ENCODE measurements at regions not wholly inside any gene's neighbourhood (a gene's known extent, or its start where the extent isn't known, plus 50 kb on each side); places are given as distances from the start of the nearest gene placed in this dataset.

DNA sequence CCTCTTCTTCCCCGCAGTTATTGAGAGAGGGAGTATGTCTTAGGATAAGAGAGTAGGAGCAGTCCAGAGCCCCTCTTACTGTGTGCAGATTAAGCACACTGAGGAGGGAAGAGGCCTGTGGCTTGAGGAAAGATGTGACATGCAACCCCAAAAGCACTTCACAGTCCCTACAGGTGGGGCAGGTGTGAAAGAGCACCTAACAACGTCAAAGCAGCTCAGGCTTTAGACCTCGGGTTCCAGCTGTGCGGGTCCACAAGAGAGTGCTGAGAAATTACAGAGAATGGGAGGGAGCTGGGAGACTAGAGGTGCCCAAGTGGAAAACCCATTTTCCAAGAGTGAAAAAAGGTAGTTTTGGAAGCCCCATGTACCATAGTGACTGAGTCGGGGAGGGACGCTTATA, 127.6 kb downstream of the SLC25A47 start:
- no peak overlapping the region for H2AFZ ChIP-seq (ENCODE audit: low read length, unreplicated experiment)
- no peaks in the 10 kb centered on the region for H3K36me3 ChIP-seq (ENCODE audit: insufficient read depth, low read length)
- H3K27ac ChIP-seq (ENCODE audit: low read depth, low read length) = no peak overlapping the region
- no peaks in the 10 kb centered on the region for H3K4me1 ChIP-seq (ENCODE audit: control insufficient read depth, insufficient read depth, low read length, unreplicated experiment)
- no peaks in the 10 kb centered on the region for H3K79me2 ChIP-seq (ENCODE audit: control insufficient read depth, insufficient read depth, low read length, unreplicated experiment)
- H3K27me3 ChIP-seq (ENCODE audit: insufficient read depth, low read length) = no peaks in the 10 kb centered on the region
- no peak overlapping the region for H3K4me3 ChIP-seq (ENCODE audit: low read depth, low read length)

DNA sequence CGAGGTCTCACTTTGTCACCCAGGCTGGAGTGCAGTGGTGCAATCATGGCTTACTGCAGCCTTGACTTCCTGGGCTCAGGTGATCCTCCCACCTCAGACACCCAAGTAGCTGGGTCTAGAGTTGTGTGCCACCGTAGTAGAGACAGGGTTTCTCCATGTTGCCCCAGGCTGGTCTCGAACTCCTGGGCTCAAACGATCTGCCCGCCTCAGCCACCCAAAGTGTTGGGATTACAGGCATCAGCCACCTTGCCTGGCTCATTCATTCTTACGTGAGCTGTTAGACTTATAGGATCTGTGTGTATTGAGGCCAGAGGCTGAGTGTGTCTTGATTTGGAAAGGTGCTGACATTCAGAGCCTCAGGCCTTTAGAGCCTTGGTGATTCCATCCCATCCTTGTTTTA, 128.1 kb downstream of the SLC25A47 start:
- Histone ChIP-seq H3K27me3 (ENCODE audit: insufficient read depth, low read length) (no peaks in the 10 kb centered on the region), H3K4me1 (ENCODE audit: control insufficient read depth, insufficient read depth, low read length, unreplicated experiment) (no peaks in the 10 kb centered on the region), H2AFZ (ENCODE audit: low read length, unreplicated experiment) (no peak overlapping the region), H3K27ac (ENCODE audit: low read depth, low read length) (no peak overlapping the region), H3K36me3 (ENCODE audit: insufficient read depth, low read length) (no peaks in the 10 kb centered on the region), H3K4me3 (ENCODE audit: low read depth, low read length) (no peak overlapping the region), H3K79me2 (ENCODE audit: control insufficient read depth, insufficient read depth, low read length, unreplicated experiment) (no peaks in the 10 kb centered on the region)

DNA sequence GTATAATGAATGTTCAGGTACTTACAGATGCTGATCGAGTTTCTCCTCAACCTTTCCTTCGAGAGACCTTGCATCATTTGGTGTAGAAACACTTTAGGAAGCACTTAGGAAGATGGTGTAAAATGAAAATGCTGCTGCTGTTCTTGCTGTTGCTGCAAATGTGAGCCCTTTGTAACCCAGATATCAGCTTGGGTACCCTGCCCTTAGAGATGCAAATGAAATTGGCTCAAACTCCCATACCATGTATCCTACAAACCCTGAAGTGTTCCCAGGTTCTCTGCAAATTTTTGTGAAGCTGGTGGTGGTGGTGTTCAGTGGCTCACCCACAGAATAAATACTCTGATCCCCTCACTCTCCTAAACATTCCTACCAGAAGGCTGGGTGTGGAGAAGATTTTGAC, 130.8 kb downstream of the SLC25A47 start:
- Histone ChIP-seq H3K27me3 (ENCODE audit: insufficient read depth, low read length) (no peaks in the 10 kb centered on the region), H3K79me2 (ENCODE audit: control insufficient read depth, insufficient read depth, low read length, unreplicated experiment) (no peaks in the 10 kb centered on the region), H3K27ac (ENCODE audit: low read depth, low read length) (no peak overlapping the region), H3K4me1 (ENCODE audit: control insufficient read depth, insufficient read depth, low read length, unreplicated experiment) (no peaks in the 10 kb centered on the region), H3K36me3 (ENCODE audit: insufficient read depth, low read length) (no peaks in the 10 kb centered on the region), H3K4me3 (ENCODE audit: low read depth, low read length) (no peak overlapping the region), H2AFZ (ENCODE audit: low read length, unreplicated experiment) (no peak overlapping the region)

DNA sequence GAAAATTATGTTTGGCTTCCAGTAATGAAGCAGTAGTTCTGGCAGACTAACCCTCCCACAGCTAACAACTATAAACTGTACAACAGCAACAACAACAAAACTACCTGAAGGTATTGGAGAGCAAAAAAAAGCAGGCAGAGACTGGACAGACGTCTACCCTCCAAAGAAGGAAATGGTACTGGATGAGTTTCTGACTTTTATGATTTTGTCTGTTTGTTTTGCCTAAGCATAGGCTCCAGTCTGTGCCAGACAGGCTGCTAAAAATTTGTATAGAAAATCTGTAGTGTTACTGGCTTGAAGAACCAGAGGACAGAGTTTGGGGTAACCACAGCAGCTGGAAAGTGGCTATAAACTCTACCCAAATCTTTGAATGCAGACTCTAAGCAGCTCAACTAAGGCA, 131.3 kb downstream of the SLC25A47 start:
- no peaks in the 10 kb centered on the region for H3K79me2 ChIP-seq (ENCODE audit: control insufficient read depth, insufficient read depth, low read length, unreplicated experiment)
- no peak overlapping the region for H3K4me3 ChIP-seq (ENCODE audit: low read depth, low read length)
- H3K27me3 ChIP-seq (ENCODE audit: insufficient read depth, low read length) = no peaks in the 10 kb centered on the region
- no peaks in the 10 kb centered on the region for H3K36me3 ChIP-seq (ENCODE audit: insufficient read depth, low read length)
- no peaks in the 10 kb centered on the region for H3K4me1 ChIP-seq (ENCODE audit: control insufficient read depth, insufficient read depth, low read length, unreplicated experiment)
- no peak overlapping the region for H3K27ac ChIP-seq (ENCODE audit: low read depth, low read length)
- no peak overlapping the region for H2AFZ ChIP-seq (ENCODE audit: low read length, unreplicated experiment)

DNA sequence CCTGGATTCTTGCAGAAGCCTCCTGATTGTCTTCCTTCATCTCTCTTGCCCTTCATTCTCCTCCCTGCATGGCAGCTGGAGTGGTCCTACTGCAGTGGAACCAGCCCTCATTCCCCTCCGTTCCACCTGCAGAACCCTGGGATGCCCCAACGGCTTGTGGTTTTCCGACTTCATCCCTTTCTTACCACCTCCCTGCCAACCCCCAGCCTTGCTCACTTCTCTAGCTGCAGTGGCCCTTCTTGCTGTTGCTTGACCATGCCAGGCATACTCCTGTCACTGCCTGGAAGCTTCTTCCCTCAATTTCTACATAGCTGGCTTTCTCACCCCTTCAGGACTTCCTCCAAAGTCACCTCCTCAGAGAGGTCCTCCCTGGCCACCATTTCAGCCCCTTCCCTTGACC, 123.3 kb downstream of the BEGAIN start:
- no peaks in the 10 kb centered on the region for H3K36me3 ChIP-seq (ENCODE audit: insufficient read depth, low read length)
- no peaks in the 10 kb centered on the region for H3K79me2 ChIP-seq (ENCODE audit: control insufficient read depth, insufficient read depth, low read length, unreplicated experiment)
- no peak overlapping the region for H2AFZ ChIP-seq (ENCODE audit: low read length, unreplicated experiment)
- H3K27me3 ChIP-seq (ENCODE audit: insufficient read depth, low read length) = no peaks in the 10 kb centered on the region; the same call in 1 of the 2 replicates
- no peak overlapping the region for H3K27ac ChIP-seq (ENCODE audit: low read depth, low read length)
- no peak overlapping the region for H3K4me3 ChIP-seq (ENCODE audit: low read depth, low read length)
- H3K4me1 ChIP-seq (ENCODE audit: control insufficient read depth, insufficient read depth, low read length, unreplicated experiment) = no peaks in the 10 kb centered on the region

DNA sequence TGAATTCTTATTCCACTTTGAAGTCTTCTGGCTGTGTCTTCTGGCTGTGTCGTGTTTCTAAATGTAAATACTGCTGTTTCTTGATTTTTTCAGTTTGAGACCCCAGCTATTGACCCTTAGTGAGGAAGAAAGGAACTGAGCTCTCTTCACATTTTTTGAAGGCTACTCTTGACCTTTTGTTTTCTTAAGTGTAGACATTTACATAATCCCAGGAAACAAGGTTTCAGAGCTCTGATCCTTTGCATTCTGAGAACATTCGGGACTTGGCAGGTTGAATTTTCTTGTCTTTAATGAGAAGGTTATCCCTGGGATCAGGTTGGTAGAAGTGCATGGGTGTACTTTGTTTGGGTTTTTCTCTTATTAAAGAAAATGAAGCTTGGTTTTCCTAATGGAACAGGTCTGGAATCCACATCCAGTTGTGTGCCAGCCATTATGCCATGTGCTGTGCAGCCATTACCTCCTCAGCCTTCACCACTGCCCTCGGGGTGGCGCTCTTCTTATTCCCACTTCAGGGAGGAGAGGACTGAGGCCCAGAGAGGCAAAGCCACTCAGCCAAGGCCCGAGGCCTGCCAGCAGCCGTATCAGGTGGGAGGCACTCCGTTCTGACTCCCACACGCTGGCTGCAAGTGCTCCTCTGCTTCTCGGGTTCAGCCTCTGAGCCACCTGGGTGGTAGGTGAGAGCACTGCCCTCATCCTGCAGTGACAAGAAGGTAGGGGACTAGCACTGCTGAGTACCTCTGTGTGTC, 120.9 kb downstream of the BEGAIN start:
- H3K27ac ChIP-seq (ENCODE audit: low read depth, low read length) = no peak overlapping the region
- no peaks in the 10 kb centered on the region for H3K36me3 ChIP-seq (ENCODE audit: insufficient read depth, low read length)
- no peak overlapping the region for H2AFZ ChIP-seq (ENCODE audit: low read length, unreplicated experiment)
- H3K79me2 ChIP-seq (ENCODE audit: control insufficient read depth, insufficient read depth, low read length, unreplicated experiment) = no peaks in the 10 kb centered on the region
- H3K27me3 ChIP-seq (ENCODE audit: insufficient read depth, low read length) = no peaks in the 10 kb centered on the region; the same call in 1 of the 2 replicates
- no peak overlapping the region for H3K4me3 ChIP-seq (ENCODE audit: low read depth, low read length)
- H3K4me1 ChIP-seq (ENCODE audit: control insufficient read depth, insufficient read depth, low read length, unreplicated experiment) = no peaks in the 10 kb centered on the region

DNA sequence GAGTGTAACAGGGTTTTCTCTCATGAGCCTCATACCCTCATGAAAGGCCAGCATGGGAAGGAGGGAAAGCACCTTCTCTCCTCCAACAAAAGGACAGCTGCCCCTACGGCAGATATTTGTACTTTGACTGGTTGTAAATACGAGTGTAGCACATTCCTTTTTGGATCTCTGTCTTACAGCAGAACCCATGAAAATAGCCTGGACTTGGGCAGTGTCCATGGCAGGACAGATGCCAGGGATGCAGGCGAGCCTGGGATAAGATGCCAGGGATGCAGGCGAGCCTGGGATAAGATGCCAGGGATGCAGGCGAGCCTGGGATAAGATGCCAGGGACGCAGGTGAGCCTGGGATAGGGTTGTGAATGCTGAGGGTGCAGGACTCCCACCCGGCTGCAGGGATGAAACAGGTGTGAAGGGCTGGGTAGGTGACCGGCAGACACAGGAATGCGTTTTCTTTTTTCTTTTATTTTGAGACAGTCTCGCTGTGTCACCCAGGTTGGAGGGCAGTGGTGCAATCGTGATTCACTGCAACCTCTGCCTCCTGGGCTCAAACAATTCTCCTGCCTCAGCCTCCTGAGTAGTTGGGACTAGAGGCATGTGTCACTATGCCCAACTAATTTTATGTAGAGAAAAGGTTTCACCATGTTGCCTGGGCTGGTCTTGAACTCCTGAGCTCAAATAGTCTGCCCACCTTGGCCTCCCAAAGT, 120.0 kb downstream of the BEGAIN start:
- Histone ChIP-seq H3K36me3 (ENCODE audit: insufficient read depth, low read length) (no peaks in the 10 kb centered on the region), H3K4me3 (ENCODE audit: low read depth, low read length) (no peak overlapping the region), H3K27ac (ENCODE audit: low read depth, low read length) (no peak overlapping the region), H2AFZ (ENCODE audit: low read length, unreplicated experiment) (no peak overlapping the region), H3K79me2 (ENCODE audit: control insufficient read depth, insufficient read depth, low read length, unreplicated experiment) (no peaks in the 10 kb centered on the region), H3K4me1 (ENCODE audit: control insufficient read depth, insufficient read depth, low read length, unreplicated experiment) (no peaks in the 10 kb centered on the region), H3K27me3 (ENCODE audit: insufficient read depth, low read length) (no peaks in the 10 kb centered on the region; the same call in 1 of the 2 replicates)

DNA sequence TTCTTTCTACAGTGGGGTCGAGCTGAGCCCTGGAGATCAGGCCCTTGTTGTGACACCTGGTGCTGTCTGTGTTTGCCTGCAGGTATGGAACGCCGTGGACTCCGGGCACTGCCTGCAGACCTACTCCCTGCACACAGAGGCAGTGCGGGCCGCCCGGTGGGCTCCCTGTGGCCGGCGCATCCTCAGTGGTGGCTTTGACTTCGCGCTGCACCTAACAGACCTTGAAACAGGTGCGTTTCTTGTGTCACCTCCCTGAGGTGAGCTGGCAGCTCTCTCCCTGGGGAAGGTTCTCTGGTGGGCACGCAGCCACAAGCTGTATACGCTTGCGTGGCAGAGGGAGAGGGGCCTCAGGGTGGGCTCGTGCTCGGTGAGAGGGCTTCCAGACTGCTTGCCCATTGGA, 119.3 kb downstream of the BEGAIN start:
- Histone ChIP-seq H3K27ac (ENCODE audit: low read depth, low read length) (no peak overlapping the region), H3K36me3 (ENCODE audit: insufficient read depth, low read length) (no peaks in the 10 kb centered on the region), H3K4me1 (ENCODE audit: control insufficient read depth, insufficient read depth, low read length, unreplicated experiment) (no peaks in the 10 kb centered on the region), H3K27me3 (ENCODE audit: insufficient read depth, low read length) (no peaks in the 10 kb centered on the region; the same call in 1 of the 2 replicates), H3K79me2 (ENCODE audit: control insufficient read depth, insufficient read depth, low read length, unreplicated experiment) (no peaks in the 10 kb centered on the region), H3K4me3 (ENCODE audit: low read depth, low read length) (no peak overlapping the region), H2AFZ (ENCODE audit: low read length, unreplicated experiment) (no peak overlapping the region)

DNA sequence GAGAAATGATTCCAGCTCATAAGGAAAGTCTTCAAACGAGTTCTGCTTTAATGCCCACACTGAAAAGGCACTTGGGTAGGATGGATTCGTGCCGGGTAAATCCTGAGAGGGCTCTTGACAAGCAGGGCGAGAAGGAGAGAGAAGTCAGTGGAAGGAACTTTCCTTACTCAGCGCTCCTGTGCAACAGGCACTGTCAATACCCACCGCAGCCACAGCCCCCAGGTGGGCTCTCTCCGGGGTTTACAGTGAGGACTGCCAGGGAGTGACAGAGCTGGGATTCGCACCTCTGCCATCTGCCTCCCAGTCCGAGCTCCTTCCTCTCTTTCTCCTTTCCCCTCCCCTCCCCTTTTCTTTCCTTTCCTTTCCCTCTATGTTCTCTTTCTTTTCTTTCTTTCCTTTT, 118.7 kb downstream of the BEGAIN start:
- H3K79me2 ChIP-seq (ENCODE audit: control insufficient read depth, insufficient read depth, low read length, unreplicated experiment) = no peaks in the 10 kb centered on the region
- H3K27ac ChIP-seq (ENCODE audit: low read depth, low read length) = no peak overlapping the region
- H3K27me3 ChIP-seq (ENCODE audit: insufficient read depth, low read length) = no peaks in the 10 kb centered on the region; the same call in 1 of the 2 replicates
- no peak overlapping the region for H2AFZ ChIP-seq (ENCODE audit: low read length, unreplicated experiment)
- no peak overlapping the region for H3K4me3 ChIP-seq (ENCODE audit: low read depth, low read length)
- H3K4me1 ChIP-seq (ENCODE audit: control insufficient read depth, insufficient read depth, low read length, unreplicated experiment) = no peaks in the 10 kb centered on the region
- no peaks in the 10 kb centered on the region for H3K36me3 ChIP-seq (ENCODE audit: insufficient read depth, low read length)

DNA sequence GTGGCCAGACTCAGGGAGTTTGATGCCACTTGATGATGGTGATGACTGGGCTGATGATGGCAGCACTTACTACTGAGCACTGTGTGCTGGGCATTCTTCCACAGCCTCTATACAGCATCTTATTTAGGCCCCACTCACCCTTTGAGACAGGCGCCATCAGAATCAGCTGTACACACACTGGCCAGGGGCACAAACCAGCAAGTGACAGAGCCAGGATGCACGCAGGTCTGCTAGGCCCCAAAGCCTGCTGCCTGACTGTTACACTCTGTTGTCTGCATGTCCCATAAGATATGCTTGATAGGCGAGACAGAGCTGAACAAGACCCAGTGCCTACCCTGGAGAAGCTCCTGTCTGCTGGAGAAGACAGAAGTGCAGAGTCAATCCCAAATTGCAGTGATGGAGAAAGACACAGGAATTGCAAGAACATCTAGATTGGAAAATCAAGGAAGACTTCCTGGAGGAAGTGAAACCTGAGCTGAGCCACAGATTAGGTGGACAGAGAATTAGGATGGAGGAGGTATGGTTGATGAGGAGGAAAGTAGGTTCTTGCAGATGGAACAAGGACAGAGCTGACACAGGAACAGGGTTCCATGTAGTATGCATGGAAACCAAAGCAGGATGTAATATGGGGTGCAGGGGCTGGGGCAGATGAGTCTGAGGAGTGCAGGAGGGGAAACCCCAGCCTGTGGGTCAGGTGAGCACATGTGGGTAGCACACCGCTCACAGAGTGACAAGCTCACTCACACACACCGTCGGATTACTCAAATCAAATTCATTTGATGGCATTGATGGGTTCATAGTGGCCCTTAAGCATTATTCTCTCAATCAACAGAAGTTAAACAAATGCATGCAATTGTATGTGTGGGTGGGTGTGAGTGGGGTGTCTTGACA, 117.3 kb downstream of the BEGAIN start:
- no peak overlapping the region for H2AFZ ChIP-seq (ENCODE audit: low read length, unreplicated experiment)
- H3K4me1 ChIP-seq (ENCODE audit: control insufficient read depth, insufficient read depth, low read length, unreplicated experiment) = no peaks in the 10 kb centered on the region

More for the DNA sequence above, 117.3 kb downstream of the BEGAIN start:
- Histone ChIP-seq H3K4me3 (ENCODE audit: low read depth, low read length) (no peak overlapping the region), H3K79me2 (ENCODE audit: control insufficient read depth, insufficient read depth, low read length, unreplicated experiment) (no peaks in the 10 kb centered on the region), H3K27ac (ENCODE audit: low read depth, low read length) (no peak overlapping the region), H3K27me3 (ENCODE audit: insufficient read depth, low read length) (no peaks in the 10 kb centered on the region), H3K36me3 (ENCODE audit: insufficient read depth, low read length) (no peaks in the 10 kb centered on the region)
